IMR-90 (cell line): ENCODE measurements at regions not wholly inside any gene's neighbourhood (a gene's known extent, or its start where the extent isn't known, plus 50 kb on each side); places are given as distances from the start of the nearest gene placed in this dataset.

Source experiments
- ATAC-seq: fragments of 200-7000 bp; cut with Tn5 transposase; 2 replicates; pipeline ENCODE4 v1.9.1; 2020; ENCODE audit warnings: low read depth, mild to moderate bottlenecking, moderate library complexity
- BruUV-seq: library from RNA; stranded (reverse); fragments of 400-500 nt; replicated peaks from 2 replicates; lab custom pipeline; 2021; lab: Mats Ljungman, UMichigan
- CTCF ChIA-PET: fragments of 300-600 bp; formaldehyde crosslinking; extraction: SDS; loops from one replicate; lab custom pipeline; 2021; ENCODE audit warnings: antibody characterized with exemption; lab: Yijun Ruan, JAX
- POLR2A ChIA-PET: fragments of 300-600 bp; sonication (Branson Sonifier 250); formaldehyde crosslinking; loops from one replicate; lab custom pipeline; 2022; ENCODE audit warnings: antibody characterized with exemption; ENCODE audit not compliant: unreplicated experiment; lab: Charles Lee
- DNase-seq: peaks from one replicate; pipeline ENCODE4 v3.0.0; 2013
- H2AFZ ChIP-seq: replicated peaks from 2 replicates; pipeline ENCODE3; 2013; ENCODE audit warnings: low read length, mild to moderate bottlenecking; ENCODE audit not compliant: poor library complexity
- H2AK5ac ChIP-seq: 2 replicates; pipeline ENCODE4 v1.6.1; 2013; ENCODE audit warnings: low read depth, low read length, inconsistent platforms
- H2AK9ac ChIP-seq: replicated peaks from 2 replicates; pipeline ENCODE3; 2013; ENCODE audit warnings: mild to moderate bottlenecking, low read depth, low read length, moderate library complexity; ENCODE audit not compliant: poor library complexity
- H2BK120ac ChIP-seq: 2 replicates; pipeline ENCODE4 v1.6.1; 2013; ENCODE audit warnings: low read depth, low read length, inconsistent platforms
- H2BK15ac ChIP-seq: 3 replicates; pipeline ENCODE4 v1.6.1; 2013; ENCODE audit warnings: low read depth, low read length, inconsistent platforms
- H2BK20ac ChIP-seq: 2 replicates; pipeline ENCODE4 v1.6.1; 2013; ENCODE audit warnings: low read depth, mild to moderate bottlenecking, inconsistent platforms, low read length, moderate library complexity
- H2BK5ac ChIP-seq: 2 replicates; pipeline ENCODE4 v1.6.1; 2013; ENCODE audit warnings: mild to moderate bottlenecking, low read depth, low read length, inconsistent platforms; ENCODE audit not compliant: poor library complexity, severe bottlenecking
- H3K14ac ChIP-seq: replicated peaks from 2 replicates; pipeline ENCODE4 v1.6.1; 2013; ENCODE audit warnings: low read depth, low read length, inconsistent platforms
- H3K18ac ChIP-seq: 2 replicates; pipeline ENCODE4 v1.6.1; 2013; ENCODE audit warnings: low read depth, low read length, control low read depth
- H3K23ac ChIP-seq: 2 replicates; pipeline ENCODE4 v1.6.1; 2013; ENCODE audit warnings: low read depth, low read length, inconsistent platforms
- H3K27ac ChIP-seq: 2 replicates; pipeline ENCODE4 v1.5.1; 2013; ENCODE audit warnings: mild to moderate bottlenecking, control low read depth, low read length; ENCODE audit not compliant: insufficient read depth
- H3K27me3 ChIP-seq: 2 replicates; pipeline ENCODE4 v1.6.1; 2013; ENCODE audit warnings: low read length; ENCODE audit not compliant: control insufficient read depth, insufficient read depth
- H3K36me3 ChIP-seq: 2 replicates; pipeline ENCODE4 v1.6.1; 2013; ENCODE audit warnings: low read length, mixed read lengths; ENCODE audit not compliant: control insufficient read depth, insufficient read depth
- H3K4ac ChIP-seq: 2 replicates; pipeline ENCODE4 v1.6.1; 2013; ENCODE audit warnings: low read depth, low read length, inconsistent platforms
- H3K4me1 ChIP-seq: 2 replicates; pipeline ENCODE4 v1.6.1; 2013; ENCODE audit warnings: low read length, mixed read lengths; ENCODE audit not compliant: control insufficient read depth, insufficient read depth
- H3K4me2 ChIP-seq: 2 replicates; pipeline ENCODE4 v1.6.1; 2013; ENCODE audit warnings: low read depth, mild to moderate bottlenecking, control low read depth, low read length, moderate library complexity
- H3K4me3 ChIP-seq: 2 replicates; pipeline ENCODE4 v1.5.1; 2013; ENCODE audit warnings: low read depth, mild to moderate bottlenecking, control low read depth, low read length, moderate library complexity; ENCODE audit not compliant: insufficient read depth
- H3K56ac ChIP-seq: 2 replicates; pipeline ENCODE4 v1.6.1; 2013; ENCODE audit warnings: low read length, inconsistent platforms; ENCODE audit not compliant: insufficient read depth; ENCODE audit errors: extremely low read depth
- H3K79me1 ChIP-seq, 2 experiments: 2 replicates each; pipeline ENCODE4 v1.6.1; 2013; ENCODE audit warnings: low read length in 2 of 2, inconsistent platforms in 1 of 2, low read depth in 1 of 2
- H3K9ac ChIP-seq: 2 replicates; pipeline ENCODE4 v1.6.1; 2013; ENCODE audit warnings: low read depth, low read length, control low read depth
- H3K9me1 ChIP-seq: 2 replicates; pipeline ENCODE4 v1.6.1; 2013; ENCODE audit warnings: low read length, inconsistent platforms; ENCODE audit not compliant: insufficient read depth
- H3K9me3 ChIP-seq: 2 replicates; pipeline ENCODE4 v1.6.1; 2013; ENCODE audit warnings: low read length; ENCODE audit not compliant: control insufficient read depth, insufficient read depth
- H4K20me1 ChIP-seq: 2 replicates; pipeline ENCODE4 v1.6.1; 2013; ENCODE audit warnings: low read length, inconsistent platforms; ENCODE audit not compliant: insufficient read depth
- H4K5ac ChIP-seq: 2 replicates; pipeline ENCODE4 v1.6.1; 2013; ENCODE audit warnings: mild to moderate bottlenecking, low read depth, low read length, control low read depth
- H4K8ac ChIP-seq, 2 experiments: 2 replicates each; pipeline ENCODE4 v1.6.1; 2013; ENCODE audit warnings: low read depth in 2 of 2, low read length in 2 of 2, control low read depth in 1 of 2, inconsistent platforms in 1 of 2
- H4K91ac ChIP-seq: 2 replicates; pipeline ENCODE4 v1.6.1; 2013; ENCODE audit warnings: low read depth, low read length, inconsistent platforms; ENCODE audit not compliant: insufficient read depth
- MAZ ChIP-seq: IDR thresholded peaks from 2 replicates; pipeline ENCODE4 v1.6.1; 2012; ENCODE audit warnings: low read depth, mild to moderate bottlenecking, low read length, improper control_type of control experiment, moderate library complexity, borderline replicate concordance
- NFE2L2 ChIP-seq: fragments of 150-350 bp; IDR thresholded peaks from 2 replicates; pipeline ENCODE4 v1.6.1; 2016; ENCODE audit warnings: low read depth, mild to moderate bottlenecking, low read length
- POLR2A ChIP-seq: IDR thresholded peaks from 2 replicates; pipeline ENCODE4 v1.6.1; 2012; ENCODE audit warnings: mild to moderate bottlenecking, low read depth, low read length
- RAD21 ChIP-seq: IDR thresholded peaks from 2 replicates; pipeline ENCODE4 v1.6.1; 2012; ENCODE audit warnings: low read length, improper control_type of control experiment
- WGBS, 2 experiments: methylation state at CpG; one replicate each; pipeline versions ENCODE4 v1.1.5 to v1.1.7; 2013; ENCODE audit warnings: missing lambda C conversion rate in 2 of 2; ENCODE audit not compliant: insufficient read length in 1 of 2; ENCODE audit errors: extremely low coverage in 2 of 2; 5-methylcytosine and 5-hydroxymethylcytosine counted together
- dilution Hi-C: fragments of 300-500 bp; cut with HindIII; formaldehyde crosslinking; loops from one replicate; pipeline ENCODE4 v1.14.3; 2018; ENCODE audit warnings: low sequenced_read_pairs; ENCODE audit not compliant: unreplicated experiment
- in situ Hi-C: fragments of 300-500 bp; cut with MboI; formaldehyde crosslinking; loops from 3 replicates; pipeline ENCODE4 v1.14.3; 2019; ENCODE audit warnings: low sequenced_read_pairs, inconsistent platforms, mixed read lengths
- intact Hi-C: fragments of 100-400 bp; cut with micrococcal nuclease; formaldehyde crosslinking; loops from 2 replicates; pipeline ENCODE4 v1.10.0; 2022

- H3K4me3 ChIP-seq: no peak overlapping the region
- in situ Hi-C loops (no loop called here), dilution Hi-C loops (no loop called here), intact Hi-C loops (no loop called here)
- no peak overlapping the region for H4K91ac ChIP-seq
- H3K4ac ChIP-seq: no peak overlapping the region
- H4K5ac ChIP-seq: no peak overlapping the region
- CTCF ChIA-PET: no interaction called here
- H3K56ac ChIP-seq: no peak overlapping the region
- TF ChIP-seq NFE2L2 (no peak), RAD21 (no peak), POLR2A (no peak), MAZ (no peak)
- DNase-seq (no peak), ATAC-seq (no peak)
- H2AK5ac ChIP-seq: no peak overlapping the region
- no peak overlapping the region for H2AK9ac ChIP-seq
- H2AFZ ChIP-seq: no peak overlapping the region
- 56% methylated on average over 3 of the region's 5 CpGs; no CpG with 5 or more reads in 1 of the 2 experiments for WGBS, 2 experiments
- H3K27ac ChIP-seq: no peak overlapping the region
- H3K23ac ChIP-seq: no peak overlapping the region
- no peak overlapping the region for H3K14ac ChIP-seq
- H3K36me3 ChIP-seq: no peaks in the 10 kb centered on the region
- no peak overlapping the region for H3K4me2 ChIP-seq
- H4K20me1 ChIP-seq: no peaks in the 10 kb centered on the region
- POLR2A ChIA-PET: no interaction called here
- no peaks in the 10 kb centered on the region for H3K9me3 ChIP-seq
- no peak overlapping the region for H3K9ac ChIP-seq
- H4K8ac ChIP-seq: no peak overlapping the region
- no peaks in the 10 kb centered on the region for H3K27me3 ChIP-seq
- no peak overlapping the region for H2BK20ac ChIP-seq
- no peaks in the 10 kb centered on the region for H3K9me1 ChIP-seq
- no peaks in the 10 kb centered on the region for H3K79me1 ChIP-seq
- H2BK120ac ChIP-seq: no peak overlapping the region
- no peak overlapping the region for H2BK15ac ChIP-seq
- no TSS peak for BruUV-seq
- H2BK5ac ChIP-seq: no peak overlapping the region
- no peak overlapping the region for H3K18ac ChIP-seq
- H3K4me1 ChIP-seq: no peaks in the 10 kb centered on the region
Observed at GRCh38 chr4:33037464-33037863, 2317.3 kb downstream of the PCDH7 start.
